GM12892 (cell line): ENCODE measurements at regions not wholly inside any gene's neighbourhood (a gene's known extent, or its start where the extent isn't known, plus 50 kb on each side); places are given as distances from the start of the nearest gene placed in this dataset.
"Not testable (repeated sequence)": the region's sequence is repeated elsewhere in the genome, so short reads cannot be mapped to it uniquely, and the experiment has no call there.

Source experiments
- DNase-seq: peaks from one replicate; pipeline ENCODE4 v3.0.0; 2011; ENCODE audit not compliant: insufficient read length
- FAIRE-seq: peaks from 2 replicates; lab custom pipeline; 2011; peaks lifted over from hg19 to GRCh38; lab: Jason Lieb, UNC
- POLR2A ChIP-seq: IDR thresholded peaks from 2 replicates; pipeline ENCODE4 v1.6.1; 2011; ENCODE audit warnings: low read depth, low read length, control low read depth
- POLR2AphosphoS5 ChIP-seq: IDR thresholded peaks from 2 replicates; pipeline ENCODE4 v1.6.1; 2011; ENCODE audit warnings: low read depth, low read length, control low read depth
- TAF1 ChIP-seq: IDR thresholded peaks from 2 replicates; pipeline ENCODE4 v1.6.1; 2011; ENCODE audit warnings: low read depth, mild to moderate bottlenecking, control low read depth, low read length, borderline replicate concordance

DNA sequence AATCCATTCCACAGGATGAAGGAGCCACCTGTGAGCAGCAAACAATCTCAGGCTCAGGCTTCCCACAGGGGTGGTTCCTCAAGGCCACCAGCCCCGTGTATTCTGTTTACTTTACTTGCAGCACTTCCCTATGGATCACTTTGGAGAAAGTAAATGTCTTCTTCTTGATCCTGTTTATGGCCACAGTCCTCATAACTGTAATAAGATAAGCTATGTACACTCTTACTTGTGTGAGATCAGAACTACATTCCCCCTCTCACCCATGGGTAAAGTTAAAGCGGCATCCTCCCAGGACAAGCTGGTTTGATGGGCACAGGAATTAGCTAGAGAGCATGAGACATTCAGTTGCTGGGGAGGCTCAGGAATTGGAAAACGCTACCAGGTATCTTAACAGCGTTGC, 86.1 kb downstream of the TMEM215 start:
- no peak for DNase-seq
- FAIRE-seq, result no peak
- no peak for TF ChIP-seq TAF1
- no peak for TF ChIP-seq POLR2AphosphoS5
- no peak for TF ChIP-seq POLR2A

DNA sequence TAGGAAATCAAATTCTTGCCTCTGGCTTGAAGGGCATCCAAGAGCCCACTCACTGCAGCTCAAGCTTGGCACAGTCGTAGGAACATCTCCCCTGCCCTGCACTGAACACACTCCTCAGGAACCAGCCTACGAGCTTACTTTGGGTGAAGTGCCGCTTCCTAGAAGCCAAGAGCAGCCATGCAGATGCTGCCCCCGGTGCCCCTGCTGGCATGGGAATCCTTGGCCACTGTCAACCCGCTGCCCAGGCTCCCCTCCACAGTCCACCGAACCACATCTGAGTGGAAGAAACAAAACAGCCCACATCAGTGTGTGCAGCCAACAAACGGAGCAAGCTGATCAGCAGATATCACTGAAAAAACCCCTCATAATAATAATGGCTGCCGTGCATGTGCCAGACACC, 89.8 kb downstream of the TMEM215 start:
- DNase-seq, result no peak
- TF ChIP-seq POLR2A (no peak), TAF1 (no peak), POLR2AphosphoS5 (no peak)
- FAIRE-seq, result no peak

- DNase-seq (no peak), FAIRE-seq (no peak)
- no peak for TF ChIP-seq POLR2A
- no peak for TF ChIP-seq TAF1
- no peak for TF ChIP-seq POLR2AphosphoS5
These were observed 90.2 kb downstream of the TMEM215 start for GRCh38 chr9:32873553-32873952.

DNA sequence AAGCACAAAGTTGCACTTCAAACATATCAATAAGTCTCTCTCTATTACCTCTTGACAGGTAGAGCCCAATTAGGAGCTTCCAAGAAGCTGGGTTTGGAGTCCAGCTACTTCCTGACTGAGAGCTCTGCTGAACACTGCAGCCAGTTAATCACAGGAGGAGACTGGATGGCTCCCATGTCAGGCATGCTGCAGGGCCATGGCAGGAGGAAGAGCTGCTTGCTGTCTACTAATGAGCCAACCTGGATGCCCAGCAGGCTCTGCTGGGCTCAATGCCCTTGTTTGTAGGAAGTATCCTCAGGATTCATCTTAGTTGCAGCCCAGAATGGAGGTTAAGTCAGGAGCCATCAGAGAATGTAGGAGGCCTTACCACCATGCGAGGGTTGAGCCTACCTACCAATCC, 91.9 kb downstream of the TMEM215 start:
- DNase-seq, result no peak
- FAIRE-seq, result no peak
- TF ChIP-seq POLR2AphosphoS5, result no peak
- TF ChIP-seq POLR2A, result no peak
- TF ChIP-seq TAF1, result no peak

DNA sequence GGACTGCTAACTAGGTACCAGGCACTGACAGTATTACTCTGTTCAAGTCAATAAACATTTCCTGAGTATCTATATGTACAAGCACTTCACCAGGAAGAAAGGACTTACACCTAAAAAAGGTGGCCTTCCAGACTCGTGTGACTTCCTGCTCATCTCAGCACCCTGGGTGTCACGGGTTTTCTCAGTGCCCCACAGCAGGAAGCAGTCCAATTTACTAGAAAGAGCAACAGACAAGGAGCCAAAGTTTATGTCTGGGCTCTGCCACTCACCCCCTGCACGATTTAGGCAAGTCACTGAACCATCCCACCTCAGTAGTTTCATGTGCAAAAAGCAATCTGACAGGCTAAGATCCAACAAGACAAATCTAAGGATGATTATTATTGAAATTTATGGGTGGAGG, 92.4 kb downstream of the TMEM215 start:
- FAIRE-seq (peak; percentile 60), DNase-seq (no peak)
- TF ChIP-seq TAF1, result no peak
- no peak for TF ChIP-seq POLR2AphosphoS5
- no peak for TF ChIP-seq POLR2A

GRCh38 chr9:32877103-32877502, 93.8 kb downstream of the TMEM215 start:
- DNase-seq, result no peak
- TF ChIP-seq TAF1 (no peak), POLR2AphosphoS5 (no peak), POLR2A (no peak)
- FAIRE-seq, result no peak

GRCh38 chr9:32877639-32878217, 94.4 kb downstream of the TMEM215 start:
- FAIRE-seq (no peak), DNase-seq (no peak)
- no peak for TF ChIP-seq POLR2AphosphoS5
- no peak for TF ChIP-seq TAF1
- TF ChIP-seq POLR2A, result no peak

DNA sequence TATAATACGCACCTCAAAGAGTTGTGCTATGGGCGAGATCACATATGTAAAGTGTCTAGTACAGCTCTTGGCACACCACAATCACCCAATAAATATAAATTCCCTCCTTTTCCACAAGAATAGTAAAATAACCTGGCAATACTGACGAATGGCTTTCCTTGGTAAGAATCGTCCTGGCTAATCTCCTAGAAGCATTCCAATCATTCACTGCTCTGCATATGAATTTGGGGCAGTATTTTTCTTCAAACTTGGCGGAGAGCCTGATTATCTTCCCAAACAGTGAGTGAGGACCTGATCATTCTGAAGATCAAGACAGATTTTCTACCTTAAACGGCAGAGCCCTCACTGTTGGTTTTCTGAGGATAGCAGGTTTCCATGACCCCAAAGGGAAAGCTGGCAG, 96.0 kb downstream of the TMEM215 start:
- FAIRE-seq (no peak), DNase-seq (no peak)
- TF ChIP-seq POLR2AphosphoS5, result no peak
- no peak for TF ChIP-seq POLR2A
- TF ChIP-seq TAF1, result no peak

DNA sequence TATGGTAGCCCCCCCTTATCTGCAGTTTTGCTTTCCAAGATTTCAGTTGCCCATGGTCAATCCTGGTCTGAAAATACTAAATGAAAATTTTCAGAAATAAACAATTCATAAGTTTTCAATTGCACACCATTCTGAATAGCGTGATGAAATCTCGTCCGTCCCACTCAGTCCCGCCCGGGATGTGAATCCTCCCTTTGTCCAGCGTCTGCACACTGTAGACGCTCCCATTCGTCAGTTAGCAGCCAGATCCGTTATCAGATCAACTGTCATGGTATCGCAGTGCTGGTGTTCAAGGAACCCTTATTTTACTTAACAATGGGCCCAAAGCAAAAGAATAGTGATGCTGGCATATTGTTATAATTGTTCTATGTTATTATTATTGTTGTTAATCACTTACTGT, 98.6 kb downstream of the TMEM215 start:
- no peak for DNase-seq
- FAIRE-seq, result no peak
- TF ChIP-seq POLR2A (no peak), POLR2AphosphoS5 (no peak), TAF1 (no peak)

- DNase-seq (no peak), FAIRE-seq (no peak)
- TF ChIP-seq POLR2A (no peak), TAF1 (no peak), POLR2AphosphoS5 (no peak)
These were observed 99.4 kb downstream of the TMEM215 start for GRCh38 chr9:32882705-32883104.

GRCh38 chr9:32884482-32884881, 101.1 kb downstream of the TMEM215 start:
- DNase-seq (no peak), FAIRE-seq (no peak)

GRCh38 chr9:32886021-32886420, 102.7 kb downstream of the TMEM215 start:
- FAIRE-seq, result no peak
- TF ChIP-seq TAF1 (no peak), POLR2AphosphoS5 (no peak), POLR2A (no peak)
- DNase-seq, result no peak

More at GRCh38 chr9:32884482-32884881, 101.1 kb downstream of the TMEM215 start:
- TF ChIP-seq POLR2AphosphoS5, result no peak
- no peak for TF ChIP-seq TAF1
- no peak for TF ChIP-seq POLR2A

DNA sequence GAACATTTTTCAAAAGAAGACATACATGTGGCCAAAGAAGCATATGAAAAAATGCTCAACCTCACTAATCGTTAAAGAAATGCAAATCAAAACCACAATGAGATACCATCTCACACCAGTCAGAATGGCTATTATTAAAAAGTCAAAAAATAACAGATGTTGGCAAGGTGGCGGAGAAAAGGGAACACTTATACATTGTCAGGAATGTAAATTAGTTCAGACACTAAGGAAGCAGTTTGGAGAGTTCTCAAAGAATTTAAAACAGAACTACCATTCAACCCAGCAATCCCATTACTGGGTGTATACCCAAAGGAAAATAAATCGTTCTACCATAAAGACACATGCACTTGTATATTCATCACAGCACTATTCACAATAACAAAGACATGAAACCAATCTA, 106.9 kb downstream of the APTX start:
- not testable (repeated sequence) for FAIRE-seq, DNase-seq
